OCI-LY7 (cell line): ENCODE measurements at regions not wholly inside any gene's neighbourhood (a gene's known extent, or its start where the extent isn't known, plus 50 kb on each side); places are given as distances from the start of the nearest gene placed in this dataset.

Experiments used
- BruUV-seq: library from RNA; stranded (reverse); fragments of 400-500 nt; replicated peaks from 2 replicates; lab custom pipeline; 2021; lab: Mats Ljungman, UMichigan
- CTCF ChIA-PET: fragments of 300-600 bp; sonication (Branson Sonifier 250); formaldehyde crosslinking; loops from one replicate; lab custom pipeline; 2022; ENCODE audit warnings: antibody characterized with exemption; ENCODE audit not compliant: unreplicated experiment; lab: Charles Lee
- POLR2A ChIA-PET: fragments of 300-600 bp; sonication (Branson Sonifier 250); formaldehyde crosslinking; loops from one replicate; lab custom pipeline; 2022; ENCODE audit warnings: antibody characterized with exemption; lab: Charles Lee
- DNase-seq: peaks from one replicate; pipeline ENCODE4 v3.0.0-alpha.2; 2015; ENCODE audit warnings: low spot score
- H2AFZ ChIP-seq: fragments of 200-600 bp; sonication (generic), shearing (Covaris generic); 2 replicates; pipeline ENCODE4 v1.6.1; 2014; ENCODE audit warnings: mild to moderate bottlenecking, antibody characterized with exemption, low read length, moderate library complexity
- H3K27ac ChIP-seq: fragments of 200-600 bp; sonication (generic); 2 replicates; pipeline ENCODE4 v1.5.1; 2014; ENCODE audit warnings: mixed run types, low read depth, mild to moderate bottlenecking, moderate library complexity, low read length, inconsistent platforms; ENCODE audit not compliant: poor library complexity, severe bottlenecking
- H3K36me3 ChIP-seq: fragments of 200-600 bp; sonication (generic); 2 replicates; pipeline ENCODE4 v1.6.1; 2014; ENCODE audit warnings: mild to moderate bottlenecking, antibody characterized with exemption, low read length, moderate library complexity, mixed read lengths; ENCODE audit not compliant: insufficient read depth
- H3K4me1 ChIP-seq: fragments of 200-600 bp; sonication (generic); 2 replicates; pipeline ENCODE4 v1.5.1; 2014; ENCODE audit warnings: mild to moderate bottlenecking, low read length; ENCODE audit not compliant: insufficient read depth, poor library complexity, severe bottlenecking
- H3K4me2 ChIP-seq: fragments of 200-600 bp; sonication (generic); 2 replicates; pipeline ENCODE4 v1.6.1; 2014; ENCODE audit warnings: mild to moderate bottlenecking, low read length
- H3K4me3 ChIP-seq: fragments of 200-600 bp; sonication (generic); 2 replicates; pipeline ENCODE4 v1.5.1; 2014; ENCODE audit warnings: mild to moderate bottlenecking, low read depth, low read length; ENCODE audit not compliant: poor library complexity, severe bottlenecking
- H3K79me2 ChIP-seq: fragments of 200-600 bp; sonication (generic); 2 replicates; pipeline ENCODE4 v1.6.1; 2016; ENCODE audit warnings: low read depth, mild to moderate bottlenecking, low read length, moderate library complexity, mixed read lengths; ENCODE audit not compliant: insufficient read depth
- H3K9me2 ChIP-seq: fragments of 200-600 bp; sonication (generic); 2 replicates; pipeline ENCODE4 v1.6.1; 2016; ENCODE audit warnings: mild to moderate bottlenecking, low read length, mixed read lengths; ENCODE audit not compliant: insufficient read depth
- H3K9me3 ChIP-seq: fragments of 200-600 bp; sonication (generic); 2 replicates; pipeline ENCODE4 v1.6.1; 2014; ENCODE audit warnings: mild to moderate bottlenecking, mixed run types, low read length, mixed read lengths
- H4K20me1 ChIP-seq: fragments of 200-600 bp; sonication (generic); 2 replicates; pipeline ENCODE4 v1.6.1; 2014; ENCODE audit warnings: mild to moderate bottlenecking, antibody characterized with exemption, low read length, moderate library complexity, mixed read lengths; ENCODE audit not compliant: insufficient read depth
- EZH2phosphoT487 ChIP-seq: fragments of 200-600 bp; sonication (generic); IDR thresholded peaks from 2 replicates; pipeline ENCODE4 v1.6.1; 2018; ENCODE audit warnings: low read depth, borderline replicate concordance, mild to moderate bottlenecking, mixed run types, antibody characterized with exemption, low read length, moderate library complexity, mixed read lengths
- intact Hi-C: fragments of 100-400 bp; cut with micrococcal nuclease; formaldehyde crosslinking; loops from one replicate; pipeline ENCODE4 v1.10.0; 2022; ENCODE audit not compliant: unreplicated experiment
- TF ChIP-seq, protein P1 (sequence below): fragments of 200-600 bp; sonication (generic); conservative IDR thresholded peaks from 2 replicates; pipeline ENCODE4 v1.5.1; 2014; ENCODE audit warnings: mild to moderate bottlenecking, antibody characterized with exemption, low read length, moderate library complexity, mixed read lengths

DNA sequence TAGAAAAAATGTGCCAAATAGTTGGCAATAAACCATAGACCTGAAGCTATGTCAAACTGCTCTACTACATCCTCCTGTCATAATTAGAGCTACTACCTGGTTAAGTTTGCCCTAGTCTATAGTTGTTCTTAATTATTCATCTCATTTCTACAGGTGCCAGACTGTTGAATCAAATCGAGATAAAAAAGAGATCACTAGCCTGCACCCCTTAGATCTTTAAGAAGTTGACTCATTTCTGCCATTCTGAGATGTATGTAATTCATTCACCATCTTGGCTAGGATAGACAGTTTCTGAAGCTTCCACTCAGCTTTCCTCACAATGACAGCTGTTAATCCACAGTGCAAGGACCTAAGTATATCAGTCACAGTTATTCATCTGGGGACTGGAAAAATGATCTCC is 452.1 kb upstream of the BOD1L1 start:
- Histone ChIP-seq H3K36me3 (no peaks in the 10 kb centered on the region), H3K9me3 (no peaks in the 10 kb centered on the region), H3K4me3 (no peak overlapping the region), H3K4me1 (no peaks in the 10 kb centered on the region), H3K9me2 (no peaks in the 10 kb centered on the region), H4K20me1 (no peaks in the 10 kb centered on the region), H3K4me2 (no peak overlapping the region), H3K27ac (no peak overlapping the region), H2AFZ (no peak overlapping the region), H3K79me2 (no peaks in the 10 kb centered on the region)
- intact Hi-C loops, result no loop called here
- no peak for DNase-seq
- TF ChIP-seq, protein P1, sequence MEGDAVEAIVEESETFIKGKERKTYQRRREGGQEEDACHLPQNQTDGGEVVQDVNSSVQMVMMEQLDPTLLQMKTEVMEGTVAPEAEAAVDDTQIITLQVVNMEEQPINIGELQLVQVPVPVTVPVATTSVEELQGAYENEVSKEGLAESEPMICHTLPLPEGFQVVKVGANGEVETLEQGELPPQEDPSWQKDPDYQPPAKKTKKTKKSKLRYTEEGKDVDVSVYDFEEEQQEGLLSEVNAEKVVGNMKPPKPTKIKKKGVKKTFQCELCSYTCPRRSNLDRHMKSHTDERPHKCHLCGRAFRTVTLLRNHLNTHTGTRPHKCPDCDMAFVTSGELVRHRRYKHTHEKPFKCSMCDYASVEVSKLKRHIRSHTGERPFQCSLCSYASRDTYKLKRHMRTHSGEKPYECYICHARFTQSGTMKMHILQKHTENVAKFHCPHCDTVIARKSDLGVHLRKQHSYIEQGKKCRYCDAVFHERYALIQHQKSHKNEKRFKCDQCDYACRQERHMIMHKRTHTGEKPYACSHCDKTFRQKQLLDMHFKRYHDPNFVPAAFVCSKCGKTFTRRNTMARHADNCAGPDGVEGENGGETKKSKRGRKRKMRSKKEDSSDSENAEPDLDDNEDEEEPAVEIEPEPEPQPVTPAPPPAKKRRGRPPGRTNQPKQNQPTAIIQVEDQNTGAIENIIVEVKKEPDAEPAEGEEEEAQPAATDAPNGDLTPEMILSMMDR, result no peak
- no peak for TF ChIP-seq EZH2phosphoT487
- CTCF ChIA-PET, result no interaction called here
- POLR2A ChIA-PET, result no interaction called here
- no TSS peak for BruUV-seq

GRCh38 chr4:14083150-14083549 is 455.6 kb upstream of the BOD1L1 start:
- POLR2A ChIA-PET, result no interaction called here
- CTCF ChIA-PET, result no interaction called here
- no peak for TF ChIP-seq EZH2phosphoT487
- TF ChIP-seq, protein P1, result no peak
- DNase-seq, result no peak
- intact Hi-C loops, result no loop called here
- Histone ChIP-seq H3K27ac (no peak overlapping the region), H3K4me1 (no peaks in the 10 kb centered on the region), H3K4me2 (no peak overlapping the region), H3K4me3 (no peak overlapping the region), H4K20me1 (no peaks in the 10 kb centered on the region), H3K9me2 (no peaks in the 10 kb centered on the region), H3K9me3 (no peaks in the 10 kb centered on the region), H3K36me3 (no peaks in the 10 kb centered on the region), H3K79me2 (no peaks in the 10 kb centered on the region), H2AFZ (no peak overlapping the region)
- no TSS peak for BruUV-seq

GRCh38 chr4:14084598-14084997 is 457.1 kb upstream of the BOD1L1 start:
- no peak overlapping the region for H3K4me2 ChIP-seq
- no peaks in the 10 kb centered on the region for H3K4me1 ChIP-seq
- no peaks in the 10 kb centered on the region for H3K79me2 ChIP-seq
- no TSS peak for BruUV-seq
- CTCF ChIA-PET, result no interaction called here
- TF ChIP-seq EZH2phosphoT487, result no peak
- TF ChIP-seq, protein P1, result no peak
- H3K27ac ChIP-seq, result no peak overlapping the region
- no peaks in the 10 kb centered on the region for H4K20me1 ChIP-seq
- no peak overlapping the region for H3K4me3 ChIP-seq
- H3K36me3 ChIP-seq, result no peaks in the 10 kb centered on the region
- DNase-seq, result no peak
- H3K9me3 ChIP-seq, result no peaks in the 10 kb centered on the region
- intact Hi-C loops, result no loop called here
- POLR2A ChIA-PET, result no interaction called here
- H3K9me2 ChIP-seq, result no peaks in the 10 kb centered on the region
- H2AFZ ChIP-seq, result no peak overlapping the region
